NOMO-1 treated with dmso at 0.1 percent for 144 hours (cell line): ENCODE measurements at regions not wholly inside any gene's neighbourhood (a gene's known extent, or its start where the extent isn't known, plus 50 kb on each side); places are given as distances from the start of the nearest gene placed in this dataset.

Source experiments
- DNase-seq: peaks from one replicate; lab custom pipeline; 2025; ENCODE audit not compliant: unreplicated experiment; lab: John Stamatoyannopoulos, UW

- no peak for DNase-seq
These were observed 199.8 kb downstream of the RBM19 start for GRCh38 chr12:113766131-113766878.

GRCh38 chr12:113764661-113765060, 201.5 kb downstream of the RBM19 start:
- DNase-seq = no peak

- DNase-seq = no peak
These were observed 203.0 kb downstream of the RBM19 start for GRCh38 chr12:113762882-113763816.

- DNase-seq = no peak
These were observed 203.8 kb downstream of the RBM19 start for GRCh38 chr12:113762155-113762881.

GRCh38 chr12:113759135-113759534, 207.0 kb downstream of the RBM19 start:
- DNase-seq = no peak

GRCh38 chr12:113758165-113758924, 207.8 kb downstream of the RBM19 start:
- no peak for DNase-seq

GRCh38 chr12:113757221-113758002, 208.7 kb downstream of the RBM19 start:
- DNase-seq = no peak

GRCh38 chr12:113756609-113757008, 209.5 kb downstream of the RBM19 start:
- no peak for DNase-seq

GRCh38 chr12:113755098-113755497, 211.0 kb downstream of the RBM19 start:
- DNase-seq = no peak

GRCh38 chr12:113751513-113751912, 214.6 kb downstream of the RBM19 start:
- no peak for DNase-seq

GRCh38 chr12:113749433-113749815, 216.7 kb downstream of the RBM19 start:
- no peak for DNase-seq

- no peak for DNase-seq
These were observed 217.3 kb downstream of the RBM19 start for GRCh38 chr12:113748707-113749432.

GRCh38 chr12:113747017-113747416, 219.1 kb downstream of the RBM19 start:
- DNase-seq = no peak

GRCh38 chr12:113744802-113745395, 221.2 kb downstream of the RBM19 start:
- no peak for DNase-seq

- DNase-seq = no peak
These were observed 223.3 kb downstream of the RBM19 start for GRCh38 chr12:113742801-113743200.

GRCh38 chr12:113740699-113741098, 225.4 kb downstream of the RBM19 start:
- DNase-seq = no peak

- DNase-seq = no peak
These were observed 231.0 kb downstream of the RBM19 start for GRCh38 chr12:113735131-113735530.

GRCh38 chr12:113734503-113734902, 231.6 kb downstream of the RBM19 start:
- no peak for DNase-seq

GRCh38 chr12:113732916-113733315, 233.2 kb downstream of the RBM19 start:
- DNase-seq = no peak
